Endodermal cell (in vitro differentiated cells): ENCODE measurements at regions not wholly inside any gene's neighbourhood (a gene's known extent, or its start where the extent isn't known, plus 50 kb on each side); places are given as distances from the start of the nearest gene placed in this dataset.
A peak's percentile ranks its signal among the peaks of the same experiment; 100 is the strongest.
"Not testable (repeated sequence)": the region's sequence is repeated elsewhere in the genome, so short reads cannot be mapped to it uniquely, and the experiment has no call there.

Experiments used
- DNase-seq: peaks from one replicate; pipeline ENCODE4 v3.0.0-alpha.2; 2017
- H3K27ac ChIP-seq: 2 replicates; pipeline ENCODE4 v1.5.1; 2013; ENCODE audit warnings: mild to moderate bottlenecking, low read depth, low read length, moderate library complexity
- H3K27me3 ChIP-seq: 2 replicates; pipeline ENCODE4 v1.6.1; 2013; ENCODE audit warnings: mild to moderate bottlenecking, low read length, moderate library complexity; ENCODE audit not compliant: insufficient read depth, control insufficient read depth, poor library complexity, severe bottlenecking
- H3K36me3 ChIP-seq: 2 replicates; pipeline ENCODE4 v1.7.0; 2013; ENCODE audit warnings: mild to moderate bottlenecking, low read length, moderate library complexity; ENCODE audit not compliant: control insufficient read depth, insufficient read depth
- H3K4me1 ChIP-seq: one replicate; pipeline ENCODE4 v1.7.0; 2013; ENCODE audit warnings: low read length; ENCODE audit not compliant: control insufficient read depth, insufficient read depth
- H3K4me3 ChIP-seq: 2 replicates; pipeline ENCODE4 v1.5.1; 2013; ENCODE audit warnings: mild to moderate bottlenecking, low read length, moderate library complexity
- H3K9ac ChIP-seq: 2 replicates; pipeline ENCODE4 v1.6.1; 2013; ENCODE audit warnings: mild to moderate bottlenecking, low read length, moderate library complexity; ENCODE audit not compliant: poor library complexity, severe bottlenecking; ENCODE audit errors: extremely low read depth
- H3K9me3 ChIP-seq: 2 replicates; pipeline ENCODE4 v1.6.1; 2013; ENCODE audit warnings: mild to moderate bottlenecking, low read length, moderate library complexity; ENCODE audit not compliant: control insufficient read depth
- H3K27ac Mint-ChIP-seq: 2 replicates; pipeline ENCODE4 v1.8.0; 2020; ENCODE audit warnings: mixed read lengths
- H3K27me3 Mint-ChIP-seq: 2 replicates; pipeline ENCODE4 v1.8.0; 2021; ENCODE audit warnings: mild to moderate bottlenecking, mixed read lengths; ENCODE audit not compliant: insufficient read depth
- H3K36me3 Mint-ChIP-seq: 2 replicates; pipeline ENCODE4 v1.8.0; 2020; ENCODE audit warnings: low read depth, mixed read lengths
- H3K4me1 Mint-ChIP-seq: 2 replicates; pipeline ENCODE4 v1.8.0; 2020; ENCODE audit warnings: mixed read lengths
- H3K4me3 Mint-ChIP-seq: 2 replicates; pipeline ENCODE4 v1.8.0; 2020; ENCODE audit warnings: mild to moderate bottlenecking, moderate library complexity, mixed read lengths
- H3K9me3 Mint-ChIP-seq: 2 replicates; pipeline ENCODE4 v1.8.0; 2020; ENCODE audit warnings: mild to moderate bottlenecking, mixed read lengths
- CTCF ChIP-seq: fragments of 200-600 bp; sonication (generic); conservative IDR thresholded peaks from 2 replicates; pipeline ENCODE4 v1.5.0; 2021; ENCODE audit warnings: antibody characterized with exemption, mild to moderate bottlenecking
- WGBS, 2 experiments: methylation state at CpG; one replicate each; pipeline versions ENCODE4 v1.1.5 to v1.1.7; 2013; ENCODE audit warnings: missing lambda C conversion rate in 2 of 2, mixed read lengths in 1 of 2; ENCODE audit not compliant: insufficient coverage in 1 of 2, insufficient read length in 1 of 2; 5-methylcytosine and 5-hydroxymethylcytosine counted together

GRCh38 chr11:91495837-91496236 lies 728.8 kb upstream of the FAT3 start:
- Mint-ChIP-seq H3K36me3 (no peaks in the 10 kb centered on the region), H3K9me3 (no peaks in the 10 kb centered on the region), H3K27me3 (no peaks in the 10 kb centered on the region), H3K4me1 (no peaks in the 10 kb centered on the region), H3K27ac (no peak overlapping the region), H3K4me3 (no peak overlapping the region)
- Histone ChIP-seq H3K27me3 (no peaks in the 10 kb centered on the region), H3K27ac (no peak overlapping the region), H3K4me1 (peaks cover 2% of the 10 kb centered on the region), H3K9ac (no peak overlapping the region), H3K9me3 (no peaks in the 10 kb centered on the region), H3K4me3 (no peak overlapping the region), H3K36me3 (no peaks in the 10 kb centered on the region)
- no peak for TF ChIP-seq CTCF
- no peak for DNase-seq

- Histone ChIP-seq H3K4me1 (peaks cover 2% of the 10 kb centered on the region), H3K27ac (no peak overlapping the region), H3K27me3 (no peaks in the 10 kb centered on the region), H3K4me3 (peak overlapping the region; percentile 12), H3K9me3 (peaks cover 24% of the 10 kb centered on the region), H3K36me3 (no peaks in the 10 kb centered on the region), H3K9ac (no peak overlapping the region)
- Mint-ChIP-seq H3K36me3 (no peaks in the 10 kb centered on the region), H3K27ac (peak overlapping the region; percentile 77), H3K27me3 (no peaks in the 10 kb centered on the region), H3K4me1 (peaks cover 8% of the 10 kb centered on the region), H3K9me3 (peaks cover 38% of the 10 kb centered on the region), H3K4me3 (no peak overlapping the region)
- WGBS, 2 experiments: 72 to 83% methylated on average over 2 to 5 of the region's 5 CpGs
- no peak for TF ChIP-seq CTCF
- DNase-seq: peak; percentile 83
Measured at GRCh38 chr11:91489989-91490388, 734.6 kb upstream of the FAT3 start.

- peaks cover 32% of the 10 kb centered on the region for H3K9me3 Mint-ChIP-seq
- not testable (repeated sequence) for DNase-seq, H3K4me3 ChIP-seq, H3K4me3 Mint-ChIP-seq, H3K36me3 ChIP-seq, H3K27me3 ChIP-seq, H3K36me3 Mint-ChIP-seq, H3K4me1 Mint-ChIP-seq, H3K27ac ChIP-seq, H3K27me3 Mint-ChIP-seq, H3K9ac ChIP-seq, H3K27ac Mint-ChIP-seq, H3K4me1 ChIP-seq
- peaks cover 30% of the 10 kb centered on the region for H3K9me3 ChIP-seq
- no CpG with 5 or more reads among the region's 1 CpG for WGBS, 2 experiments
Measured at GRCh38 chr11:91483956-91484355, 740.7 kb upstream of the FAT3 start.

GRCh38 chr11:91481875-91482274 lies 742.7 kb upstream of the FAT3 start:
- peaks cover 29% of the 10 kb centered on the region for H3K9me3 Mint-ChIP-seq
- not testable (repeated sequence) for H3K36me3 Mint-ChIP-seq, H3K4me1 Mint-ChIP-seq, H3K36me3 ChIP-seq, H3K27ac ChIP-seq, H3K27ac Mint-ChIP-seq, H3K27me3 ChIP-seq, DNase-seq, H3K4me1 ChIP-seq, H3K27me3 Mint-ChIP-seq, H3K4me3 ChIP-seq, H3K4me3 Mint-ChIP-seq, H3K9ac ChIP-seq
- WGBS, 2 experiments: 86% methylated on average over 2 of the region's 2 CpGs; no CpG with 5 or more reads in 1 of the 2 experiments
- H3K9me3 ChIP-seq: peaks cover 37% of the 10 kb centered on the region
